SU-DHL-6 (cell line): ENCODE measurements at regions not wholly inside any gene's neighbourhood (a gene's known extent, or its start where the extent isn't known, plus 50 kb on each side); places are given as distances from the start of the nearest gene placed in this dataset.

Experiments used
- CTCF ChIP-seq: fragments of 200-600 bp; sonication (generic); IDR thresholded peaks from one replicate; pipeline ENCODE4 v1.5.1; 2017; ENCODE audit warnings: antibody characterized with exemption, mild to moderate bottlenecking, low read length, moderate library complexity; ENCODE audit not compliant: insufficient read depth, poor library complexity, severe bottlenecking
- EZH2phosphoT487 ChIP-seq: fragments of 200-600 bp; sonication (generic), shearing (Covaris generic); conservative IDR thresholded peaks from 2 replicates; pipeline ENCODE4 v1.6.1; 2018; ENCODE audit warnings: mild to moderate bottlenecking, antibody characterized with exemption, low read length, moderate library complexity, mixed read lengths

- TF ChIP-seq CTCF (no peak), EZH2phosphoT487 (no peak)
Measured at GRCh38 chr3:4052706-4053105, 250.5 kb upstream of the SETMAR start.
